DND-41 (cell line): ENCODE measurements at regions not wholly inside any gene's neighbourhood (a gene's known extent, or its start where the extent isn't known, plus 50 kb on each side); places are given as distances from the start of the nearest gene placed in this dataset.

Source experiments
- CTCF ChIP-seq: IDR thresholded peaks from 2 replicates; pipeline ENCODE4 v1.5.1; 2012; ENCODE audit warnings: borderline replicate concordance, low read length, moderate library complexity, mild to moderate bottlenecking; ENCODE audit not compliant: poor library complexity, severe bottlenecking; ENCODE audit errors: extremely low read depth
- EZH2 ChIP-seq: IDR thresholded peaks from 3 replicates; pipeline ENCODE4 v1.6.1; 2012; ENCODE audit warnings: borderline replicate concordance, low read depth, mild to moderate bottlenecking, moderate library complexity, low read length, inconsistent platforms; ENCODE audit not compliant: severe bottlenecking

- no peak for TF ChIP-seq EZH2
- no peak for TF ChIP-seq CTCF
Observed at GRCh38 chr3:29189328-29189727, 91.5 kb upstream of the RBMS3 start.
